GM23338 (cell line): ENCODE measurements at regions not wholly inside any gene's neighbourhood (a gene's known extent, or its start where the extent isn't known, plus 50 kb on each side); places are given as distances from the start of the nearest gene placed in this dataset.
A peak's percentile ranks its signal among the peaks of the same experiment; 100 is the strongest.

ENCODE experiments used
- ATAC-seq: fragments of 200-7000 bp; cut with Tn5 transposase; 3 replicates; pipeline ENCODE4 v1.9.1; 2020
- DNase-seq: peaks from one replicate; pipeline ENCODE4 v3.0.0-alpha.2; 2015; ENCODE audit warnings: low spot score
- H2AFZ ChIP-seq: fragments of 200-600 bp; sonication (generic); 2 replicates; pipeline ENCODE4 v1.8.0; 2016; ENCODE audit warnings: antibody characterized with exemption, mild to moderate bottlenecking, moderate library complexity
- H3F3A ChIP-seq: fragments of 200-600 bp; sonication (generic); replicated peaks from 2 replicates; pipeline ENCODE4 v1.8.0; 2017; ENCODE audit warnings: antibody characterized with exemption, mixed run types, low read depth
- H3K27ac ChIP-seq: fragments of 200-600 bp; sonication (generic); 2 replicates; pipeline ENCODE4 v1.6.1; 2016; ENCODE audit warnings: low read depth
- H3K27me3 ChIP-seq: fragments of 200-600 bp; sonication (generic); 2 replicates; pipeline ENCODE4 v1.8.0; 2016; ENCODE audit warnings: mild to moderate bottlenecking, mixed run types, moderate library complexity; ENCODE audit not compliant: insufficient read depth
- H3K36me3 ChIP-seq: fragments of 200-600 bp; sonication (generic); 2 replicates; pipeline ENCODE4 v1.8.0; 2016; ENCODE audit warnings: mild to moderate bottlenecking; ENCODE audit not compliant: insufficient read depth
- H3K4me1 ChIP-seq: fragments of 200-600 bp; sonication (generic); 2 replicates; pipeline ENCODE4 v1.8.0; 2016; ENCODE audit warnings: mild to moderate bottlenecking, moderate library complexity; ENCODE audit not compliant: insufficient read depth
- H3K4me2 ChIP-seq: fragments of 200-600 bp; sonication (generic); 2 replicates; pipeline ENCODE4 v1.7.1; 2017; ENCODE audit warnings: mixed run types
- H3K4me3 ChIP-seq: fragments of 200-600 bp; sonication (generic); 2 replicates; pipeline ENCODE4 v1.6.1; 2016; ENCODE audit warnings: mixed run types
- H3K79me2 ChIP-seq: fragments of 200-600 bp; sonication (generic); replicated peaks from 2 replicates; pipeline ENCODE4 v1.8.0; 2017; ENCODE audit warnings: mild to moderate bottlenecking; ENCODE audit not compliant: insufficient read depth
- H3K9me2 ChIP-seq: fragments of 200-600 bp; sonication (generic); 2 replicates; pipeline ENCODE4 v1.8.0; 2017; ENCODE audit not compliant: insufficient read depth
- H4K20me1 ChIP-seq: fragments of 200-600 bp; sonication (generic); replicated peaks from 2 replicates; pipeline ENCODE4 v1.8.0; 2017; ENCODE audit warnings: mild to moderate bottlenecking; ENCODE audit not compliant: insufficient read depth
- H3K27ac Mint-ChIP-seq: 2 replicates; pipeline ENCODE4 v1.8.0; 2020; ENCODE audit warnings: inconsistent platforms, mild to moderate bottlenecking, moderate library complexity, mixed read lengths
- H3K27me3 Mint-ChIP-seq: 3 replicates; pipeline ENCODE4 v1.8.0; 2022; ENCODE audit warnings: low read depth, mild to moderate bottlenecking, moderate library complexity, mixed read lengths, inconsistent platforms; ENCODE audit not compliant: insufficient read depth, poor library complexity
- H3K36me3 Mint-ChIP-seq: 3 replicates; pipeline ENCODE4 v1.8.0; 2021; ENCODE audit warnings: low read depth, mild to moderate bottlenecking, inconsistent platforms, moderate library complexity, mixed read lengths
- H3K4me1 Mint-ChIP-seq: 3 replicates; pipeline ENCODE4 v1.8.0; 2020; ENCODE audit warnings: mild to moderate bottlenecking, inconsistent platforms, mixed read lengths
- H3K4me3 Mint-ChIP-seq: 3 replicates; pipeline ENCODE4 v1.8.0; 2021; ENCODE audit warnings: moderate library complexity, mild to moderate bottlenecking, inconsistent platforms, mixed read lengths
- H3K9me3 Mint-ChIP-seq: 3 replicates; pipeline ENCODE4 v1.8.0; 2020; ENCODE audit warnings: moderate library complexity, mild to moderate bottlenecking, inconsistent platforms, mixed read lengths
- CREB1 ChIP-seq: fragments of 250-450 bp; sonication (Bioruptor Pico); IDR thresholded peaks from 2 replicates; pipeline ENCODE4 v1.5.0; 2020; ENCODE audit warnings: low read depth, mild to moderate bottlenecking, moderate library complexity
- CTCF ChIP-seq, 2 experiments: fragments of 200-600 bp in 1 of 2; sonication (generic) in 1 of 2; conservative IDR thresholded peaks; 2 replicates each; pipeline versions ENCODE4 v1.5.1 to v1.6.1; 2016 to 2017; ENCODE audit warnings: antibody characterized with exemption in 2 of 2, low read depth in 2 of 2, mild to moderate bottlenecking in 2 of 2, moderate library complexity in 1 of 2
- ETS1 ChIP-seq: IDR thresholded peaks from 2 replicates; pipeline ENCODE4 v1.6.1; 2016; ENCODE audit warnings: antibody characterized with exemption
- EZH2 ChIP-seq: fragments of 200-600 bp; sonication (generic); IDR thresholded peaks from one replicate; pipeline ENCODE4 v1.8.0; 2017; ENCODE audit warnings: antibody characterized with exemption, mild to moderate bottlenecking, low read depth; ENCODE audit not compliant: unreplicated experiment
- EZH2phosphoT487 ChIP-seq: fragments of 200-600 bp; sonication (generic); IDR thresholded peaks from one replicate; pipeline ENCODE4 v1.8.1; 2018; ENCODE audit warnings: antibody characterized with exemption; ENCODE audit not compliant: unreplicated experiment
- JUNB ChIP-seq: IDR thresholded peaks from one replicate; pipeline ENCODE4 v1.6.1; 2016; ENCODE audit warnings: antibody characterized with exemption; ENCODE audit not compliant: unreplicated experiment
- NANOG ChIP-seq: IDR thresholded peaks from 2 replicates; pipeline ENCODE4 v1.6.1; 2016; ENCODE audit warnings: antibody characterized with exemption, borderline replicate concordance
- POLR2AphosphoS5 ChIP-seq: IDR thresholded peaks from 2 replicates; pipeline ENCODE4 v1.6.1; 2016; ENCODE audit warnings: antibody characterized with exemption, low read depth
- REST ChIP-seq: IDR thresholded peaks from one replicate; pipeline ENCODE4 v1.6.1; 2018; ENCODE audit warnings: antibody characterized with exemption; ENCODE audit not compliant: unreplicated experiment
- ZNF114 ChIP-seq: fragments of 250-450 bp; sonication (Bioruptor Pico); IDR thresholded peaks from 2 replicates; pipeline ENCODE4 v1.5.0; 2020; ENCODE audit warnings: mild to moderate bottlenecking, moderate library complexity
- ZNF331 ChIP-seq: fragments of 250-450 bp; sonication (Bioruptor Pico); IDR thresholded peaks from 2 replicates; pipeline ENCODE4 v1.5.0; 2020; ENCODE audit warnings: low read depth, mild to moderate bottlenecking, moderate library complexity

- Histone ChIP-seq H3K79me2 (no peaks in the 10 kb centered on the region), H2AFZ (no peak overlapping the region), H3K4me2 (no peak overlapping the region), H3K9me2 (peaks cover 2% of the 10 kb centered on the region), H3K4me3 (no peak overlapping the region), H3K4me1 (no peaks in the 10 kb centered on the region), H4K20me1 (no peaks in the 10 kb centered on the region), H3K36me3 (no peaks in the 10 kb centered on the region), H3K27ac (no peak overlapping the region), H3K27me3 (no peaks in the 10 kb centered on the region), H3F3A (no peaks in the 10 kb centered on the region)
- H3K27ac Mint-ChIP-seq: no peak overlapping the region
- peaks cover 15% of the 10 kb centered on the region; the same call in 2 of the 3 replicates for H3K9me3 Mint-ChIP-seq
- no peak overlapping the region for H3K4me3 Mint-ChIP-seq
- H3K4me1 Mint-ChIP-seq: peaks cover 7% of the 10 kb centered on the region; the same call in 2 of the 3 replicates
- ATAC-seq (no peak), DNase-seq (no peak)
- H3K27me3 Mint-ChIP-seq: no peaks in the 10 kb centered on the region
- TF ChIP-seq JUNB: no peak
- no peak for TF ChIP-seq EZH2phosphoT487
- TF ChIP-seq ZNF331 (CRISPR knock-in tag): no peak
- TF ChIP-seq ETS1: no peak
- no peaks in the 10 kb centered on the region; the same call in 2 of the 3 replicates for H3K36me3 Mint-ChIP-seq
These were observed 152.5 kb upstream of the GHR start for GRCh38 chr5:42270771-42271170.

DNA sequence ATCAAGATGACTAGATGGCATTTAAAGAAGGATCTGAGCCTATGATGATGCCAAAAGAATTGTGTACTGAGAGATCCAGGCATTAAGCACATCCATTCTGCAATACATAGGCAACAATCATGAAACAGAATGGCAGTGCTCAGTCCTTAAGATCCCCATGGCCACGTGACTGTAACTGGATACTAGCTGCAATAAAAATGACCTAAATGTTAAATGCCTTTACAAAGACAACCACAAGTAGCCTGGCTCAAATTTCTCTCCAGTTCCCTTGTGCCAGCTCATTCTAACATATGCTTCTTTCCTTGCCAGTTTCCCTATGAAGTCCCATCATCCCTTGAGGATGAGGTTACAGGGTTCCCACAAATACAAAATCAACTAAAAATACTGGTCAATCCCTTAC lies 148.3 kb upstream of the GHR start:
- Histone ChIP-seq H3K27me3 (no peaks in the 10 kb centered on the region), H3K36me3 (no peaks in the 10 kb centered on the region), H2AFZ (no peak overlapping the region; the same call in 1 of the 2 replicates), H3K79me2 (no peaks in the 10 kb centered on the region), H3K9me2 (no peaks in the 10 kb centered on the region; the same call in 1 of the 2 replicates), H3F3A (no peaks in the 10 kb centered on the region), H3K4me1 (no peaks in the 10 kb centered on the region), H3K4me3 (no peak overlapping the region), H3K27ac (no peak overlapping the region), H4K20me1 (no peaks in the 10 kb centered on the region), H3K4me2 (no peak overlapping the region)
- Mint-ChIP-seq H3K27ac (no peak overlapping the region), H3K4me3 (no peak overlapping the region), H3K27me3 (no peaks in the 10 kb centered on the region), H3K36me3 (no peaks in the 10 kb centered on the region; the same call in 2 of the 3 replicates), H3K4me1 (peaks cover 7% of the 10 kb centered on the region; the same call in 2 of the 3 replicates), H3K9me3 (peaks cover 4% of the 10 kb centered on the region; the same call in 2 of the 3 replicates)
- ATAC-seq (no peak), DNase-seq (peak; percentile 50)
- TF ChIP-seq CTCF (conservative IDR thresholded peaks at IDR 0.05; ENCODE audit: low read depth in 2 of 2) (no peak), EZH2phosphoT487 (no peak), REST (no peak), ZNF331 (CRISPR knock-in tag) (no peak), EZH2 (no peak), NANOG (no peak), CREB1 (CRISPR knock-in tag) (no peak), ETS1 (no peak), JUNB (no peak), ZNF114 (CRISPR knock-in tag) (no peak), POLR2AphosphoS5 (no peak)
